HG03095 (cell line): ENCODE measurements at regions not wholly inside any gene's neighbourhood (a gene's known extent, or its start where the extent isn't known, plus 50 kb on each side); places are given as distances from the start of the nearest gene placed in this dataset.
"Not testable (repeated sequence)": the region's sequence is repeated elsewhere in the genome, so short reads cannot be mapped to it uniquely, and the experiment has no call there.

ENCODE experiments used
- ATAC-seq: cut with Tn5 transposase; IDR thresholded peaks from one replicate; pipeline ENCODE4 v1.9.1; 2021; ENCODE audit warnings: moderate library complexity; ENCODE audit not compliant: unreplicated experiment

DNA sequence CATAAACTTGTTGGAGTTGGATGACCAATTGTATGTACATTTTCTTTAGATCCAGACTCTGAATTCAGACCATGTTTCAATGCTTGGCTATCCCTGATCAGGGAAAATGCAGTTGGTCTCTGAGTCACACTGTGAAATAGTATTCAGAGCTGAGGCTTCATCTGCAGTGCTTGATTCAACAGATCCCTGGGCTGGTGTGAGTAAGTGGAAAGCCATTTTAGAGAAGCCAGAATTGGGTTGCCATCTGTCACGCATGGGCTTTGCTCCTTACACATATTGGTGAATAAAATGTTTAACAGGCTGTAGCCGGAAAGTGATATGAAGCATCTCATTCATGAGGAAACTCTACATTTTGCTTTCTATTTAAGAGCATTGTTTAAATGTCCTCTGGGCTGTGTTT lies 50.0 kb upstream of the ACYP2 start:
- ATAC-seq, result no peak

DNA sequence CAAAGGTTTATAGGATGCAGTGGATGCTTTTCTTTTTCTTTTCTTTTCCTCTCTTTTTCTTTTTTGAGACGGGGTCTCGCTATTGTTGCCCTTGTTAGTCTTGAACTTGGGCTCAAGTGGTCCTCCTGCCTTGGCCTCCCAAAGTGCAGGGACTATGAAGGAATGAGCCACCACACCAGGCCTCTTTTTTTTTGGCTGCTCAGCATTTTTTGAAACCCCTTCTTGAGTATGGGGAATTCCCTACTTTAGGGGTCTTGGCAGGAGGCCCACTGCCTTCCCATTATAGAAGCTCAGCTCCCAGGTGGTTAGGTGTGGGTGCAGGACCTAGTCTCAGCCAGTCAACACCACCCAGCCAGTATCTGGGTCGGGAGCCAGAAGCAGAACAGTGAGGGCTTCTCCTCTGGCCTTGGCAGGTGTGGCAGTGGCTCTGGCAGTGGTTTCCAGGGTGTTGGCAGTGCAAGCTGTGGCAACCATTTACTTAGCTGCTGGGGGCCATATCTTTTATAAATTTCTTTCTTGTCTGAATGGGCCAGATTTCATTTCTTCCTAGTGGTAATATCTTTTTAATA lies 51.4 kb upstream of the ACYP2 start:
- ATAC-seq, result no peak

DNA sequence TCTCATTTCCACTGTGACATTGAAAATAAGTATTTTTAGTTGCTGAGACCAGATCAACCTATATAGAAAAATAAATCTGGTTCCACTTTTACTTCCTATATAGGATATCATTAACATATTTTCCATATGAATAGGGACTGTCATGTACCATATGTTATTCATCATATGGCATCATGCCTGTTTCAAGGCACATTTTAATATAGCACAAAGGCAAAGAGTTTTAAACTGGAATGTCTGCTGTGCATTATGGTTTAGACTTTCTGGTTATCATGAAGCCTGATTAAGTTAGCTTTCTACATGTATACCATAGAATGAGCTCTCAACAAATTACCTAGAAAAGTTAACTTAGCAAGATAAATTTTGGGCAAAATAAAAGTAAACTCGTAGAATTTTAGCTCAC lies 53.0 kb upstream of the ACYP2 start:
- no peak for ATAC-seq

DNA sequence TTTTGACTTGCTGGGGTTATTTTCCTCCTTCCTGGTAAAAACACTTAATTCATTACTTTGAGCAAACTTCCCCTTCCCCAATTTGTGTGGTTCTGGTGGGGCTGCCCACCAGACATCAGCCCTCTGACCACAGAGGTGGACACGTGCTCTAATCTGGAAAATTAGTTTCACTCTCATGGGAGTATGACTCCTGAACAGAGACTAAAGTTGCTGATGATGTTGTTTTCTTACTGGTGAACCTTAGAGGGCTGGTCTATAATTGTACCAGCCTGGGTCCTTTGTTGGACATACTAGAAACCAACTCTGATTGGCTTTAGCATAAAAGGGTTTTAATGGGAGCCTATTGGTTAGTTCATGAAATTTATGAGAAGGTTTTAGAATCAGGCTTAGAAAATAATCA lies 54.1 kb upstream of the ACYP2 start:
- ATAC-seq, result no peak

DNA sequence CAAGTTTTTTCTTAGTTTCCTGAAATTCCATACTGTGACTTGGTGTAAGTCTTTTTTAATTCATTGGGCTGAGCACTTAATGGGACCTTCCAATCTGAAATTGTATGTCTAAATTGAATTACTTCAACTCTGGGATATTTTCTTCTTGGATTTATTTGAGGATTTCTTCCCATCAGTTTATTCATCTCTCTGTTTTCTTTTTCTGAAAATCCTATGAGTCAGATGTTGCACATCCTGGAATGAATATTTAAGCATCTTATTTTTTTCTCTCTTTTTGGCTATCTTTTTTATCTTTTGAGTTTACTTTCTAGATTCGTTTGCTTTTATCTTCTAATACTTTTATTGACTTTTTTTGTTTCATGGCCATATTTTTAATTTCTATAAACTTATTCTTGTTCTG lies 55.4 kb upstream of the ACYP2 start:
- ATAC-seq, result no peak

DNA sequence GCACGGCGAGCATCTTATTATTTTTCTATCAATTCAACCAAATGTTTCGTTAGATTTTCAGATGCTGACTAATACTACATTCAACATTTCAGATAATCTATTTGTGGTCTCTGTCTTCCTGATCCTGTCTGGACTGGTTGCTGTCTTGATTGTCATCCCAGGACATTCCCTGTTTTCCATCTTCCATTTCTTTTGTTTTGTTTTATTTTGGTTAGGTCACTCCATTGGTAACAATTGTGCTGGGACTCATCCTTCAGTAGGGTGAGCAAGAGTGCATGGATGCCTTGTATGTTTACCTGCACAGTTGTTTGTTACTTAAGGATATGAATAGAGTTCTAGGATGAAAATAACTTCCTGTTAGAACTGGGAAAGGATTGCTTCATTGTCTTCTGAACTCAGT lies 55.9 kb upstream of the ACYP2 start:
- ATAC-seq, result no peak

DNA sequence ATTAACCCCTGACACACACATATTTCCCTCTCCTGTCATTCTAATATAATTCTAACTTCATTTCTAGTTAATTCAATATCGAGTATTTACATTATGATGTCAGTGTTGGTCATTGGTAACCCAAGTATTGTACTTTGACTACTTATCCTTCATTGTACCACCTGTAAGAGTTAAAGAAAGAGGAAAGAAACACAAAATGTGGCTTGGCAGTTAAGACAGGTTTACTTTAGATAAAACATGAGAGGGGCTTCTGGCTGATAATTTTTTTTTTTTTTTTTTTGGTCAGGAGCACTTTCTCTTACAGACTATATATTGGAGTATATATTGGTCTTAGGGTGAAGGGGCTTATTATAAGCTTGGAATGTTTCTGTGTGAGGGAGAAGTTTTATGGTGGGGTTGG lies 57.0 kb upstream of the ACYP2 start:
- ATAC-seq, result no peak

DNA sequence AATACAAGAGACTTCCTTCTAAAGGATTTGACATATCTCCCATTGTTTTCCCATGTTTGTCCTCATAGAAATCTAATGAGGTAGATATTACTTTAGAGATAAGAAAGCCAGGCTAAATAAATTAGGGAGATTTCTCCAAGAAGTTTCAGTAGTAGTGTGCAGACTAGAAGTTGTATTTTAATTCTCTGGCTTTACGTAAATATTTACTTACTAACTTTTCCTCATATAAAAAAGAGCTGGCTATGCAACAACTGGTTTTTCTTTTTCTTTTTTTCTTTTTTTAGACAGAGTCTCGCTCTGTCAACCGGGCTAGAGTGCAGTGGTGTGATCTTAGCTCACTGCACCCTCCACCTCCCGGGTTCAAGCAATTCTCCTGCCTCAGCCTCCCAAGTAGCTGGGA lies 60.6 kb upstream of the ACYP2 start:
- ATAC-seq, result no peak

DNA sequence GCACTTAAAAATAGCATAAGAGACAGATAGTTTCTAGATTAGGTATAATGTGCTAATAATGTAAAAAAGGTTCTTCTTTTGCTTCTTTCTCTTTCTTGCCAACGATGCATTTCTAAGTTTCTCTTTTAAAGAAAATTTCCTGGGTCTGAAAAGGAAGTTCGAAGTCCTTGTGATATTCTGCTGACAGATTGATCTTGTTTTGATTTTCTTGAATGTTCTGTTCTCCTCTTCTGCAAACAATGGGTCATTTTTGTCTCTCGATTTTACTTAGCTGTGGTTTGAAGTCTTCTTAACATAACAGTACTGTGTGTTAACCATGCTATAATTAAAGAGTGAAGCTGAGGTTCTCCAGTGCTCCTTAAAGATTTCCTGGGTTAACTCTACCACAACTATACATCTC lies 61.1 kb upstream of the ACYP2 start:
- ATAC-seq, result peak; percentile 78

DNA sequence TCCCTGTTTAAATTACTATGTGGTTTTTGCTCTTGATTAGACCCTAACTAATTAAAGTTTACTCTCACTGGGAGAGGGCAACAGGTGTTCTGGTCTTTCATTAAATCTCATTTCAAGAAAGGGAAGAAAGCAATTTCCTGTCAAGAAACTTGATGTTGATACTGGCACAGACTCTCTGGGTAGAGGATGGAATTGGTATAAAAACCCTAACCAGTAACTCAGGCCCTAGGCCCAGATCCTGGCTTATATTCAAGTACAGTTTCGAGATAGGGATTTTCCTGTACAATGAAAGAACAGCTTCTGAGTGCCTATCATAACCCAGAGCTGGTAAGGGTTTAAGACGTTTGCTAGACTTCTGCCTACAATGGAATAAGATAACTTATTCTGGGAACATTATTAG lies 61.6 kb upstream of the ACYP2 start:
- ATAC-seq, result peak; percentile 35

DNA sequence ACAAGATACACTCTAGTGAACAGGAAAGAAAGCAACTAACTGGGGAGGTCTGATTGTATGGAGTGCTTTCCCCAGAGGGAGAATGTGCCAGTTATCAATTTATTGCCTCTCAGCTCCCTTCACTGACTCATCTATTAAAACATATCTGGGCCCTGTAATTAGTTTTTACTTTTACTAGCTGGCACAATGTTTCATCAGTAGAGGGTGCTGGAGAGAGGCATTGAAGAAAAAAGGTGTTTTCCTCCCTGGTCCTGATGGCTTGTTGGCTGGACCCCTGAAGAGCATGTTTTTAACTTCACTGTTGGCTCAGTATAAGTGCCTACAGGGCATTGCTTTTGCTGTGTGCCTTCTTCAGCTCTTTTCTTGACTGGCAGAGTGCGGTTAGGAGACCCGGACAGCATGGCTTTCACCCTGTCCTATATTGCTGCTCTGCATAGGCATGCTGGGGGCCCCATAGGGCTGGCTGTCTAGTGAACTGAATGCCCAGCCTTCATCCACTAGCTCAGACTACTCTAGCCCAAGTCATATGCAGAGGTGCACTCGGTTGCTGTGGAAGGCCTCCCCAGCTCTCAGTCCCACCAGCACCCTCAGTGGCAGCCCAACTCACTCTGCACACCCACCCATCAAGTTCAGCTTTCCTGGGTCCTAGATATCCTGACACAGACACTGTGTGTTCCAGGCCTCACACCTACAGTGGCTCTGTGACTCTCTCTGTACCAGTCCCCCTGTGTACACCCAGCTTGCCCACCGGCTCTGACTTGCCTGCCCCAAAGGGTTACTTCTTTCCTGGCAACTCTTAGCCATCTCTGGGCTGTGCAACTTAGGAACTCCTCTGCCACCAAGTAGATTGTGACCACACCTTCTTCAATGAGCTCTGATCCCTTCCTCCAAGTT lies 62.3 kb upstream of the ACYP2 start:
- ATAC-seq, result peak; percentile 21

DNA sequence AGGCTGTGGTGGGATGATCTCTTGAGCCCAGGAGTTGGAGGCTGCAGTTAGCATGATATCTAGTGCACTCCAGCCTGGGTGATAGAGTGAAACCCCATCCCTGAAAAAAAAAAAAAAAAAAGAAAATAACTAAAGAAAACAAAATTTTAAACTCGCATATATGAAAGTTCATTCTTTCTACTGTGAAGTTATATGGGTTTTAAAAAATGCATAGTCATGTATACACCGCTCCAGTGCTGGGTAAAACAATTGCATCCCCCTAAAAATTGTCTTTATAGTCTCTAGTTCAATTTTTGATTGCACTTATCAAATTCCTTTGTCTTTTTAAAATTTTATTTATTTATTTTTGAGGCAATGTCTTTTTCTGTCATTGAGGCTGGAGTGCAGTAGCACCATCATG lies 65.0 kb upstream of the ACYP2 start:
- no peak for ATAC-seq

DNA sequence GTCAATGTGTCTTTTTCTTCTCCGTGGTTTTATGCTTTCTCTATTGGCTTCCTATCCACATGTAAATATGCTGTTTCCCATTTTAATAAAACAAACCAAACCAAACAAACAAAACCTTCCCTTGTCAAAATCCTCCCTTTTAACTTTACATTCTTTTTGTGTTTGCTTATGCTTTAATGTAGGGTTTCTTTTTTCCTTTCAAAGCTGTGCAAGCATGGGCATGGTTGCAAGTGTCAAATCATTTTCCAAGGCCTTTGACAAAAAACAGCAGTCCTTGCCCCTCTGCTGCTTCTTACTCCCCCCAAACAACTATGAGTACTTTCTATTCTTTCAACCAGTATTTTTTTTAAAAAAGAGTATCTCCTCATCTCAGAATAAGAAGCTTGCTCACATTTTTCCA lies 66.0 kb upstream of the ACYP2 start:
- ATAC-seq, result no peak

DNA sequence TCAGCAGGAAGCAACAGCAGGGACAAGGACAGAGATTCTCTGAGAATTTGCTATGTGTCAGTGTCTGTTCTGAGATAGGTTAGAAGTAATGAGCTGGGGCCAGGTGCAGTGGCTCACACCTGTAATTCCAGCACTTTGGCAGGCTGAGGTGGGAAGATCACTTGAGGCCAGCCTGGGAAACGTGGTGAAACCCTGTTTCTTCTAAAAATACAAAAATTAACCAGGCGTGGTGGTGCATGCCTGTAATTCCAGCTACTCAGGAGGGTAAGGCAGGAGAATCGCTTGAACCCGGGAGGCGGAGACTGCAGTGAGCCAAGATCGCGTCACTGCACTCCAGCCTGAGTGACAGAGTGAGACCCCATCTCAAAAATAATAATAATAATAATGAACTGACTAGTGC lies 66.5 kb upstream of the ACYP2 start:
- not testable (repeated sequence) for ATAC-seq

DNA sequence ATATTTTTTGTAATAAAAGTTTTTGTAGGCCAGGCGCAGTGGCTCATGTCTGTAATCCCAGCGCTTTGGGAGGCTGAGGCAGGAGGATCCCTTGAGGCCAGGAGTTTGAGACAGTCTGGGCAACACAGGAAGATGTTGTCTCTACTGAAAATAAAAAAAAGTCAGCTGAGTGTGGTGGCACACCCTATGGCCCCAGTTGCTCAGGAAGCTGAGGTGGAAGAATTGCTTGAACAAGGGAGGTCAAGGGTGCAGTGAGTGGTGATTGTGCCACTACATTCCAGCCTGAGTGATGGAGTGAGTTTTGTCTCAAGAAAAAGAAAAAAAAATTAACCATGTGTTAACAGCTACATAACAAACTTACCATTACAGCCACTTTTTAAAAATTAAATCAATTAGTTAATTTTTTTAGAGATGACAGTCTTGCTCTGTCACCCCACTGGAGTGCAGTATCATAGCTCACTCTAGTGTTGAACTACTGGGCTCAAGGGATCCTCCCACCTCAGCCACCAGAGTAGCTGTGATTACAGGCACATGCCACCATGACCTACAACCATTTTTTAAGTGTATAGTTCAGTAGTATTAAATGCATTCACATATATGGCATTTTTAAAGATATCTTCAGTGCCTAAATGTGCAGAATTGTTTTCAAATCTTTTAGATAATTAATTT lies 67.2 kb upstream of the ACYP2 start:
- no peak for ATAC-seq

DNA sequence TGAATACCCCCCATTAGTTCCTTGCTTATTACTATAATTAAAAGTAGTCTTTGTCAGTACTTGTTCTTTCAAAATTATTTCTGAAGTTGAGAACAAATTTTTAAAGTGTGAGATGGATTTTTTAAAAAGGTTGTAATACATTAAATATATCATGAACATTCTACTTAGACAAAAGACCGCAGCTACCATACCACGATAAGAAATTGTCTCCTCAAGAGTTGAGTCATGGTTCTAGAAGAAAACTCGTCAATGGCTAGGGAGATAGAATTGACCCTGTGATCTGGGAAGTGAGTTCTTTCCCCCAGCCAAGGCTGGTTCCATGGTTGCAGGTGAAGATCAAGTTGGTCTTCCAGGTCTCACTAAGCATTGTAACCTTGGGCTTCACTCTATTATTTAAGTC lies 67.8 kb upstream of the ACYP2 start:
- ATAC-seq, result no peak

DNA sequence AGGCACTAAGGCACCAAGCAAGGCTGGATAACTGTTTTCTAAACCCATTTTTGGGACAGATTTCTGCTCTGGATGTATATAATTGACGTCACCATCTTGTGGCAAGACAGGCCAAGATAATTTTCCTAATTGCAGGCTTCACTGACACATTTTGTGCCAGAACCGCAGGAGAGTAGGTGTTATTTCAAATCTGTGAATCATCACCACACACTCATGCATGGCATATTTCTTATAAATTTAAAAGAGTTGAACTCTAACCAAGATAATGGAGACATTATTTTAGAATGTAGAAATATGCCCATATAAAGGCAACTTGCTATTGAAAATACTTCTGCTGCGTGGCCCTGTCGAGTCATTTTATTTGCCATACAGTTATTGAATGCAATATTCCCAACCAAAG lies 68.3 kb upstream of the ACYP2 start:
- ATAC-seq, result no peak

DNA sequence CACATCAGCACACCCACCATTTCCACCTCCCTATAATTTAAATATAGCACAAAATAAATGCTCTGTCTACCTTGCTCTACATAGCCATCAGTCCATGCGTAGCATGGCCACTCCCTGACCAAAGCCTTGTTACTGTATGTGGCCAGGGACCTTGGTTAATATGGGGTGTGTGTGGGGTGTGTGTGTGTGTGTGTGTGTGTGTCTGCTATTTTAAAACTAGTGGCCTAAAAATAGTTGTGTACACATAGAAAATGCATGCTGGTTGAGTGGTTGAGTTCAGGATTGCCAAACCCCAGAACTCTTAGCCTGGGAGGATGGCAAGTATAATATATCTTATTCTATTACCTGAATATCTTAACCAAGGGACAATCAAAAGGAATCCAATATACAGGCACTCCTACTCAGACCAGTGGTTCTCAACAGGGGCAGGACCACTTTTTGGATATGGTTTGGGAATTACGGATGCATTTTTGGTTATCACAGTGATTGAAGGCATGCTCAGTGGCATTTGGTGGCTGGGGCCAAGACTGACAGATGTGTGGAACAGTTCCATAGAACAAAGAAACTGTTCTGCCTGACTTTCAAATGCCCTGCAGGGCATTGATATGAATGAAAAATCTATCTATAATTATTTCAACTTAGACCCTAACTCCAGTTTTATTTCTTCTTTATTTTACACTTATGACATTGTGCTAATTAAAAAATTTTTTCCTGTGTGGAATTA lies 72.3 kb upstream of the PSME4 start:
- no peak for ATAC-seq

DNA sequence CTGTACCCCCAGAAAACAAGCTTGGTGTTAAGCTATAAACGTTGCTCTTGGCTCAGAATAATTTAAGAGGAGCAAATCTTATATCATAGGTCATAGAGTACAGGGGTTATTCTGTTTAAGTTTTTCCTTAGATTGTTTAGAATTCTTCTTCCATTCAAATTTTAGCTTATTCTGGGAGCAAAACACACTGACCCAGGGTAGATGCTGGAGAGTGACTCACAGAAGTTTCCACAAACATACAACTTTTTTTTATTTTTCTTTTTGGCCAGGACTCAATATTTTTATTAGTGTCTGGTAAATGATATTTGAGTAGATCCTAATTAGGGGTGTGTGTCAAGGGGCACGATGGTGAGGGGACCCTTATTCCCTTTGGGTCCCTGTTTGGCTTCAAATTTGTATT lies 71.5 kb upstream of the PSME4 start:
- ATAC-seq, result no peak

DNA sequence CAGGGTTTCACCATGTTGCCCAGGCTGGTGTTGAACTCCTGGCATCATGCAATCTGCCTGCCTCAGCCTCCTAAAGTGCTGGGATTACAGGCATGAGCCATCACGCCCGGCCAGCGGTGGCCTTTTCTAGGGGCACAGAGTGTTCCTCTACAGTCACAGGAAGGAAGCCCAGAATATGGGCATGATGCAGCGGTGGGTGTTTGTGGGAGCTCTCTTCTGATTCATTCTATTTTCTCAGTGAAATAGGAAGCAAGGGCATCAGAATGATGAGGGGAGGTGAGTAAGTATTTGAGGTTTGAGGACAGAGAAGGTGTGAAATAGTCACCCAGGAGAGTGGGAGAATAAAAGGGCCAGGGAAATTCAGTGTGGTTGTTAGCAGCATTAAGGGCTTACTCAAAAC lies 70.3 kb upstream of the PSME4 start:
- no peak for ATAC-seq

DNA sequence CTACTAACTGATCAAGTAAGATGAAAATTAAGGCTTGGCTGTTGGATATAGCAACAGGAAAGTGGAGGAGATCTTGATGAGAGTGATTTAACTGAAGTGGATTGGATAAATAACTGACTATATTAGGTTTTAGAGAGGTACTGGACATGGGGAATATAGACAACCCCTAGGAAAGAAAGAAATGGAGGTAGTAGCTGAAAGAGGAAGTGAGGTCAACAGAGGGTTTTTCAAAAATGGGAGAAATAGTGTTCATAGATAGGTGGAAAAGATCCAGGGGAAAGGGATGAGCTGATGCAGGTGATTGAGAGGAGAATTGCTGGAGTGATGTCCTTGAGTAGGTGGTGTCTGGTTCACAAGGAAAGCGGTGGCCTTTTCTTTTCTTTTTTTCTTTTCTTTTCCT lies 69.9 kb upstream of the PSME4 start:
- no peak for ATAC-seq

DNA sequence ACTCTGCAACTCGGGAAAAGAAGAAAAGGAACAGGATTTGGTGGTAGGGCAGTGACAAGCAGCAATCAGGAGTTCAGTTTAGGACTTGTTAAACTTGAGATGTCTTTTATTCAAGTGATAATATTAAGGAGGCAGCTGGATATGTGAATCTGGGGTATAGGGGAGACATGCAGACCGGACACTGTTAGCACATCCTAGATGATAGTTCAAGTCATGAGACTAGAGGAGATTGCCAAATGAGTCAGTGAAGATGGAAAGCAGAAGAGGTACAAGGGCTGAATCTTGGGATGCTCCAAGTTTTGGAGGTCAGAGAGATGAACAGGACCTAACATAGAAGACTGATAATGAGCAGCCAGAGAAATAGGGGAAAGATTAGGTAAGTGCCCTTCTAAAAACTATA lies 69.5 kb upstream of the PSME4 start:
- no peak for ATAC-seq
